HG03354 (cell line): ENCODE measurements at regions not wholly inside any gene's neighbourhood (a gene's known extent, or its start where the extent isn't known, plus 50 kb on each side); places are given as distances from the start of the nearest gene placed in this dataset.
"Not testable (repeated sequence)": the region's sequence is repeated elsewhere in the genome, so short reads cannot be mapped to it uniquely, and the experiment has no call there.

Source experiments
- ATAC-seq: cut with Tn5 transposase; IDR thresholded peaks from one replicate; pipeline ENCODE4 v1.9.1; 2021; ENCODE audit warnings: mild to moderate bottlenecking; ENCODE audit not compliant: unreplicated experiment, poor library complexity, severe bottlenecking

GRCh38 chr3:181554233-181554765 lies 157.4 kb upstream of the SOX2 start:
- ATAC-seq = no peak

- no peak for ATAC-seq
Observed at GRCh38 chr3:181549266-181549665, 162.5 kb upstream of the SOX2 start.

- no peak for ATAC-seq
Observed at GRCh38 chr3:181541414-181541813, 170.3 kb upstream of the SOX2 start.

GRCh38 chr3:181534781-181535221 lies 176.9 kb upstream of the SOX2 start:
- ATAC-seq = no peak

GRCh38 chr3:181533811-181534210 lies 177.9 kb upstream of the SOX2 start:
- ATAC-seq = no peak

- ATAC-seq = no peak
Observed at GRCh38 chr3:181530584-181530983, 181.1 kb upstream of the SOX2 start.

GRCh38 chr3:181521831-181522230 lies 189.9 kb upstream of the SOX2 start:
- ATAC-seq = no peak

GRCh38 chr3:181518222-181518621 lies 193.5 kb upstream of the SOX2 start:
- no peak for ATAC-seq

GRCh38 chr3:181512787-181513186 lies 198.9 kb upstream of the SOX2 start:
- ATAC-seq = no peak

- no peak for ATAC-seq
Observed at GRCh38 chr3:181510500-181510899, 201.2 kb upstream of the SOX2 start.

- no peak for ATAC-seq
Observed at GRCh38 chr3:181497358-181497757, 214.4 kb upstream of the SOX2 start.

- ATAC-seq = no peak
Observed at GRCh38 chr3:181493423-181493822, 218.3 kb upstream of the SOX2 start.

GRCh38 chr3:181488536-181488935 lies 223.2 kb upstream of the SOX2 start:
- ATAC-seq = no peak

- no peak for ATAC-seq
Observed at GRCh38 chr3:181487236-181487978, 224.3 kb upstream of the SOX2 start.

GRCh38 chr3:181486141-181486885 lies 225.4 kb upstream of the SOX2 start:
- no peak for ATAC-seq

GRCh38 chr3:181484026-181484425 lies 227.7 kb upstream of the SOX2 start:
- ATAC-seq = no peak

- ATAC-seq = not testable (repeated sequence)
Observed at GRCh38 chr3:181475146-181475545, 236.6 kb upstream of the SOX2 start.

GRCh38 chr3:181470349-181470748 lies 241.4 kb upstream of the SOX2 start:
- no peak for ATAC-seq

- ATAC-seq = no peak
Observed at GRCh38 chr3:181464033-181464694, 247.6 kb upstream of the SOX2 start.

- ATAC-seq = no peak
Observed at GRCh38 chr3:181461381-181461780, 250.3 kb upstream of the SOX2 start.
